ENCODE measurements at regions not wholly inside any gene's neighbourhood (a gene's known extent, or its start where the extent isn't known, plus 50 kb on each side); places are given as distances from the start of the nearest gene placed in this dataset.

GRCh38 chr2:145483854-145484253, 963.9 kb upstream of the ZEB2 start:
- H3K27ac ChIP-seq (ENCODE audit: low read depth), result no peak overlapping the region
- H3K4me1 ChIP-seq (ENCODE audit: insufficient read depth), result no peaks in the 10 kb centered on the region
- no peaks in the 10 kb centered on the region for H3K36me3 ChIP-seq (ENCODE audit: insufficient read depth)
- no peak for DNase-seq (ENCODE audit: extremely low spot score)
- no peak overlapping the region for H3K4me3 ChIP-seq (ENCODE audit: low read depth, low read length)
- WGBS, result 94% methylated on average over 3 of the region's 3 CpGs

GRCh38 chr2:145481334-145481922, 961.5 kb upstream of the ZEB2 start:
- Histone ChIP-seq H3K36me3 (ENCODE audit: insufficient read depth) (no peaks in the 10 kb centered on the region), H3K27ac (ENCODE audit: low read depth) (no peak overlapping the region), H3K4me1 (ENCODE audit: insufficient read depth) (no peaks in the 10 kb centered on the region), H3K4me3 (ENCODE audit: low read depth, low read length) (no peak overlapping the region)
- DNase-seq (ENCODE audit: extremely low spot score), result no peak

- H3K4me1 ChIP-seq (ENCODE audit: insufficient read depth), result no peaks in the 10 kb centered on the region
- H3K4me3 ChIP-seq (ENCODE audit: low read depth, low read length), result no peak overlapping the region
- no peak overlapping the region for H3K27ac ChIP-seq (ENCODE audit: low read depth)
- WGBS, result 78% methylated on average over 3 of the region's 3 CpGs
- H3K36me3 ChIP-seq (ENCODE audit: insufficient read depth), result no peaks in the 10 kb centered on the region
- no peak for DNase-seq (ENCODE audit: extremely low spot score)
Measured at GRCh38 chr2:145464866-145465265, 944.9 kb upstream of the ZEB2 start.

- no peaks in the 10 kb centered on the region for H3K36me3 ChIP-seq (ENCODE audit: insufficient read depth)
- H3K4me3 ChIP-seq (ENCODE audit: low read depth, low read length), result no peak overlapping the region
- no peaks in the 10 kb centered on the region for H3K4me1 ChIP-seq (ENCODE audit: insufficient read depth)
- no peak for DNase-seq (ENCODE audit: extremely low spot score)
- 53% methylated on average over 1 of the region's 1 CpG for WGBS
- no peak overlapping the region for H3K27ac ChIP-seq (ENCODE audit: low read depth)
Measured at GRCh38 chr2:145460112-145460511, 940.2 kb upstream of the ZEB2 start.

GRCh38 chr2:145431181-145431951, 911.4 kb upstream of the ZEB2 start:
- DNase-seq (ENCODE audit: extremely low spot score), result no peak
- H3K4me3 ChIP-seq (ENCODE audit: low read depth, low read length), result no peak overlapping the region
- H3K4me1 ChIP-seq (ENCODE audit: insufficient read depth), result no peaks in the 10 kb centered on the region
- no peaks in the 10 kb centered on the region for H3K36me3 ChIP-seq (ENCODE audit: insufficient read depth)
- 75% methylated on average over 9 of the region's 9 CpGs for WGBS
- H3K27ac ChIP-seq (ENCODE audit: low read depth), result no peak overlapping the region

- Histone ChIP-seq H3K27ac (ENCODE audit: low read depth) (no peak overlapping the region), H3K36me3 (ENCODE audit: insufficient read depth) (no peaks in the 10 kb centered on the region), H3K4me3 (ENCODE audit: low read depth, low read length) (no peak overlapping the region), H3K4me1 (ENCODE audit: insufficient read depth) (no peaks in the 10 kb centered on the region)
- no peak for DNase-seq (ENCODE audit: extremely low spot score)
- WGBS, result 95% methylated on average over 1 of the region's 1 CpG
Measured at GRCh38 chr2:145423809-145424208, 903.9 kb upstream of the ZEB2 start.

- no peak for DNase-seq (ENCODE audit: extremely low spot score)
- Histone ChIP-seq H3K27ac (ENCODE audit: low read depth) (no peak overlapping the region), H3K36me3 (ENCODE audit: insufficient read depth) (no peaks in the 10 kb centered on the region), H3K4me1 (ENCODE audit: insufficient read depth) (no peaks in the 10 kb centered on the region), H3K4me3 (ENCODE audit: low read depth, low read length) (no peak overlapping the region)
- 96% methylated on average over 1 of the region's 1 CpG for WGBS
Measured at GRCh38 chr2:145422576-145422975, 902.7 kb upstream of the ZEB2 start.

- H3K4me1 ChIP-seq (ENCODE audit: insufficient read depth), result no peaks in the 10 kb centered on the region
- no peak overlapping the region for H3K27ac ChIP-seq (ENCODE audit: low read depth)
- DNase-seq (ENCODE audit: extremely low spot score), result no peak
- 91% methylated on average over 1 of the region's 1 CpG for WGBS
- H3K36me3 ChIP-seq (ENCODE audit: insufficient read depth), result no peaks in the 10 kb centered on the region
- H3K4me3 ChIP-seq (ENCODE audit: low read depth, low read length), result no peak overlapping the region
Measured at GRCh38 chr2:145421841-145422240, 901.9 kb upstream of the ZEB2 start.

GRCh38 chr2:145416640-145417039, 896.7 kb upstream of the ZEB2 start:
- no peaks in the 10 kb centered on the region for H3K36me3 ChIP-seq (ENCODE audit: insufficient read depth)
- H3K4me3 ChIP-seq (ENCODE audit: low read depth, low read length), result no peak overlapping the region
- 96% methylated on average over 2 of the region's 2 CpGs for WGBS
- no peaks in the 10 kb centered on the region for H3K4me1 ChIP-seq (ENCODE audit: insufficient read depth)
- H3K27ac ChIP-seq (ENCODE audit: low read depth), result no peak overlapping the region
- DNase-seq (ENCODE audit: extremely low spot score), result no peak

- Histone ChIP-seq H3K4me3 (ENCODE audit: low read depth, low read length) (no peak overlapping the region), H3K36me3 (ENCODE audit: insufficient read depth) (no peaks in the 10 kb centered on the region), H3K27ac (ENCODE audit: low read depth) (no peak overlapping the region), H3K4me1 (ENCODE audit: insufficient read depth) (no peaks in the 10 kb centered on the region)
- WGBS, result 96% methylated on average over 1 of the region's 1 CpG
- no peak for DNase-seq (ENCODE audit: extremely low spot score)
Measured at GRCh38 chr2:145415151-145415550, 895.2 kb upstream of the ZEB2 start.

GRCh38 chr2:145413261-145414030, 893.5 kb upstream of the ZEB2 start:
- Histone ChIP-seq H3K4me1 (ENCODE audit: insufficient read depth) (no peaks in the 10 kb centered on the region), H3K36me3 (ENCODE audit: insufficient read depth) (no peaks in the 10 kb centered on the region), H3K27ac (ENCODE audit: low read depth) (no peak overlapping the region), H3K4me3 (ENCODE audit: low read depth, low read length) (no peak overlapping the region)
- no peak for DNase-seq (ENCODE audit: extremely low spot score)
- 87% methylated on average over 2 of the region's 2 CpGs for WGBS

- DNase-seq (ENCODE audit: extremely low spot score), result no peak
- no peak overlapping the region for H3K27ac ChIP-seq (ENCODE audit: low read depth)
- H3K4me3 ChIP-seq (ENCODE audit: low read depth, low read length), result no peak overlapping the region
- H3K36me3 ChIP-seq (ENCODE audit: insufficient read depth), result no peaks in the 10 kb centered on the region
- H3K4me1 ChIP-seq (ENCODE audit: insufficient read depth), result no peaks in the 10 kb centered on the region
- 82% methylated on average over 4 of the region's 4 CpGs for WGBS
Measured at GRCh38 chr2:145412155-145412554, 892.2 kb upstream of the ZEB2 start.

GRCh38 chr2:145411493-145411892, 891.6 kb upstream of the ZEB2 start:
- Histone ChIP-seq H3K4me3 (ENCODE audit: low read depth, low read length) (no peak overlapping the region), H3K4me1 (ENCODE audit: insufficient read depth) (no peaks in the 10 kb centered on the region), H3K27ac (ENCODE audit: low read depth) (no peak overlapping the region), H3K36me3 (ENCODE audit: insufficient read depth) (no peaks in the 10 kb centered on the region)
- DNase-seq (ENCODE audit: extremely low spot score), result no peak
- WGBS, result 67% methylated on average over 4 of the region's 4 CpGs

- no peaks in the 10 kb centered on the region for H3K36me3 ChIP-seq (ENCODE audit: insufficient read depth)
- H3K4me1 ChIP-seq (ENCODE audit: insufficient read depth), result no peaks in the 10 kb centered on the region
- no peak overlapping the region for H3K4me3 ChIP-seq (ENCODE audit: low read depth, low read length)
- DNase-seq (ENCODE audit: extremely low spot score), result no peak
- WGBS, result 84% methylated on average over 2 of the region's 2 CpGs
- no peak overlapping the region for H3K27ac ChIP-seq (ENCODE audit: low read depth)
Measured at GRCh38 chr2:145410086-145410485, 890.2 kb upstream of the ZEB2 start.
